K562 (cell line): ENCODE measurements at regions not wholly inside any gene's neighbourhood (a gene's known extent, or its start where the extent isn't known, plus 50 kb on each side); places are given as distances from the start of the nearest gene placed in this dataset.

Experiments
- ATAC-seq: fragments of 200-7000 bp; cut with Tn5 transposase; 3 replicates; pipeline ENCODE4 v1.9.1; 2020; ENCODE audit warnings: moderate library complexity
- BruUV-seq: library from RNA; stranded (reverse); fragments of 400-500 nt; replicated peaks from 2 replicates; lab custom pipeline; 2021; lab: Mats Ljungman, UMichigan
- CTCF ChIA-PET: fragments of 300-600 bp; formaldehyde crosslinking; extraction: SDS; loops from one replicate; lab custom pipeline; 2021; ENCODE audit warnings: low intra/inter-chr PET ratio; lab: Yijun Ruan, JAX
- POLR2A ChIA-PET: fragments of 300-600, 350-650 bp; sonication (Branson Sonifier 250); formaldehyde crosslinking; extraction: SDS; loops from one replicate; lab custom pipeline; 2021; ENCODE audit warnings: antibody characterized with exemption, inconsistent platforms; lab: Yijun Ruan, JAX
- DNase-seq, 4 experiments: peaks; one replicate each; pipeline versions ENCODE4 v3.0.0 to v3.0.0-alpha.2; 2011 to 2018; ENCODE audit warnings: low spot score in 3 of 4, mixed read lengths in 3 of 4; ENCODE audit errors: extremely low read depth in 1 of 4
- FAIRE-seq: peaks from 2 replicates; lab custom pipeline; 2011; peaks lifted over from hg19 to GRCh38; lab: Jason Lieb, UNC
- H2AFZ ChIP-seq: 2 replicates; pipeline ENCODE4 v1.6.0; 2011; ENCODE audit warnings: low read depth, low read length, control low read depth, inconsistent platforms
- H3K27ac ChIP-seq: fragments of 200-600 bp; 3 replicates; pipeline ENCODE4 v1.8.0; 2011; ENCODE audit warnings: low read depth, mild to moderate bottlenecking, control low read depth, inconsistent platforms, low read length, moderate library complexity, mixed read lengths; ENCODE audit errors: extremely low read depth
- H3K27me3 ChIP-seq, 2 experiments: fragments of 300-600 bp in 1 of 2; 2 replicates in 1 of 2; 3 replicates in 1 of 2; pipeline versions ENCODE4 v1.6.0 to v1.8.0; 2011; ENCODE audit warnings: inconsistent platforms in 2 of 2, low read length in 2 of 2, mild to moderate bottlenecking in 1 of 2, mixed read lengths in 1 of 2, moderate library complexity in 1 of 2; ENCODE audit not compliant: control insufficient read depth in 2 of 2, insufficient read depth in 2 of 2
- H3K36me3 ChIP-seq: fragments of 300-600 bp; 3 replicates; pipeline ENCODE4 v1.8.0; 2011; ENCODE audit warnings: mild to moderate bottlenecking, low read length, inconsistent platforms; ENCODE audit not compliant: control insufficient read depth, insufficient read depth
- H3K4me1 ChIP-seq, 2 experiments: fragments of 200-600 bp in 1 of 2; replicated peaks in 1 of 2; 2 replicates in 1 of 2; 3 replicates in 1 of 2; pipeline versions ENCODE4 v1.5.1 to v1.8.0; 2011; ENCODE audit warnings: inconsistent platforms in 2 of 2, low read length in 2 of 2, mild to moderate bottlenecking in 1 of 2, mixed read lengths in 1 of 2, moderate library complexity in 1 of 2; ENCODE audit not compliant: control insufficient read depth in 2 of 2, insufficient read depth in 2 of 2
- H3K4me2 ChIP-seq: 2 replicates; pipeline ENCODE4 v1.6.1; 2011; ENCODE audit warnings: low read length, control low read depth, inconsistent platforms, mixed read lengths; ENCODE audit not compliant: insufficient read depth
- H3K4me3 ChIP-seq: fragments of 200-600 bp; sonication (generic), shearing (Covaris generic); 2 replicates; pipeline ENCODE4 v1.5.1; 2016; ENCODE audit warnings: control low read depth, inconsistent platforms
- H3K79me2 ChIP-seq: fragments of 200-600 bp; 3 replicates; pipeline ENCODE4 v1.8.0; 2011; ENCODE audit warnings: low read length, inconsistent platforms; ENCODE audit not compliant: control insufficient read depth, insufficient read depth
- H3K9ac ChIP-seq, 2 experiments: 2 replicates each; pipeline versions ENCODE4 v1.6.0 to v1.6.1; 2011; ENCODE audit warnings: low read depth in 2 of 2, low read length in 2 of 2, control low read depth in 1 of 2, inconsistent platforms in 1 of 2, mild to moderate bottlenecking in 1 of 2, mixed read lengths in 1 of 2; ENCODE audit not compliant: insufficient read depth in 1 of 2
- H3K9me1 ChIP-seq: one replicate; pipeline ENCODE4 v1.6.0; 2011; ENCODE audit warnings: inconsistent platforms, mild to moderate bottlenecking, low read length, moderate library complexity; ENCODE audit not compliant: control insufficient read depth, insufficient read depth
- H3K9me3 ChIP-seq: replicated peaks from 2 replicates; pipeline ENCODE4 v1.5.1; 2011; ENCODE audit warnings: low read depth, low read length, inconsistent platforms; ENCODE audit not compliant: control insufficient read depth, insufficient read depth
- H4K20me1 ChIP-seq: replicated peaks from 2 replicates; pipeline ENCODE4 v1.6.1; 2011; ENCODE audit warnings: low read length, inconsistent platforms, mixed read lengths; ENCODE audit not compliant: control insufficient read depth, insufficient read depth
- CREB5 ChIP-seq: fragments of 250-450 bp; sonication (Bioruptor Pico); IDR thresholded peaks from 2 replicates; pipeline ENCODE4 v1.5.0; 2020; ENCODE audit warnings: mild to moderate bottlenecking
- RBBP5 ChIP-seq: fragments of 200-600 bp; sonication (generic); IDR thresholded peaks from 2 replicates; pipeline ENCODE4 v1.6.1; 2012; ENCODE audit warnings: borderline replicate concordance, mild to moderate bottlenecking, low read length, control low read depth, inconsistent platforms; ENCODE audit not compliant: insufficient read depth, poor library complexity, severe bottlenecking
- TEAD2 ChIP-seq: fragments of 450-650 bp; IDR thresholded peaks from 2 replicates; pipeline ENCODE4 v1.6.1; 2016; ENCODE audit warnings: missing genetic modification characterization, control low read depth, missing compliant biosample characterization
- ZBTB11 ChIP-seq, 3 experiments: fragments of 200-800 bp in 1 of 3; fragments of 250-450 bp in 1 of 3; fragments of 450-650 bp in 1 of 3; sonication (Bioruptor Pico) in 1 of 3; sonication (Bioruptor generic) in 1 of 3; formaldehyde crosslinking in 1 of 3; IDR thresholded peaks; 2 replicates each; pipeline versions ENCODE4 v1.6.1 to v1.8.0; 2016 to 2022; ENCODE audit warnings: mild to moderate bottlenecking in 2 of 3, missing genetic modification characterization in 2 of 3, missing compliant biosample characterization in 1 of 3, moderate library complexity in 1 of 3
- ZNF551 ChIP-seq: fragments of 250-450 bp; sonication (Bioruptor Pico); IDR thresholded peaks from 2 replicates; pipeline ENCODE4 v1.5.0; 2021; ENCODE audit warnings: mild to moderate bottlenecking, moderate library complexity
- WGBS: fragments of 100-300 bp; shearing (Covaris generic); methylation state at CpG from one replicate; pipeline ENCODE4 v1.1.6; 2016; ENCODE audit warnings: low coverage, mixed read lengths; ENCODE audit not compliant: insufficient coverage; ENCODE audit errors: missing lambda C conversion rate; 5-methylcytosine and 5-hydroxymethylcytosine counted together
- in situ Hi-C: fragments of 300-500 bp; cut with MboI; formaldehyde crosslinking; loops from 4 replicates; pipeline ENCODE4 v1.15.0; 2018; ENCODE audit warnings: inconsistent platforms, mixed read lengths
- intact Hi-C: fragments of 100-400 bp; cut with micrococcal nuclease; formaldehyde crosslinking; loops from 2 replicates; pipeline ENCODE4 v1.14.2; 2022

- TF ChIP-seq RBBP5 = no peak
- no peak for TF ChIP-seq ZNF551 (CRISPR knock-in tag)
- no peak for TF ChIP-seq CREB5 (CRISPR knock-in tag)
Observed at GRCh38 chr20:48307277-48307676, 520.5 kb downstream of the PREX1 start (continued).

GRCh38 chr20:48302844-48303542 lies 517.7 kb upstream of the SULF2 start:
- H4K20me1 ChIP-seq = no peaks in the 10 kb centered on the region

More at GRCh38 chr20:48302844-48303542, 517.7 kb upstream of the SULF2 start:
- Histone ChIP-seq H3K9me3 (no peaks in the 10 kb centered on the region), H3K4me3 (no peak overlapping the region), H3K4me2 (no peak overlapping the region), H3K9me1 (no peaks in the 10 kb centered on the region), H3K4me1 (no peaks in the 10 kb centered on the region), H3K27me3 (no peaks in the 10 kb centered on the region; a peak in 1 of 5 replicates), H3K9ac (no peak overlapping the region), H3K79me2 (no peaks in the 10 kb centered on the region), H3K36me3 (no peaks in the 10 kb centered on the region), H3K27ac (no peak overlapping the region), H2AFZ (no peak overlapping the region)
- BruUV-seq = no TSS peak
- 0 out of 6 replicates have a peak, but pooled peaks of 1 of the 3 experiments have one; percentile 2 for TF ChIP-seq ZBTB11 (CRISPR knock-in tag; IDR thresholded peaks at IDR 0.05)
- no peak for TF ChIP-seq TEAD2
- FAIRE-seq (no peak), DNase-seq (no peak), ATAC-seq (no peak)
- intact Hi-C loops = no loop called here
- ChIA-PET POLR2A (interaction anchor here (1.8 kb wide), 1 partner anchor 11 kb away, joined by 4 read pairs; no protein-coding TSS in a partner anchor), CTCF (no interaction called here)
- 0% methylated on average over 4 of the region's 4 CpGs for WGBS
- in situ Hi-C loops = no loop called here
